GM23248 (cell line): ENCODE measurements at regions not wholly inside any gene's neighbourhood (a gene's known extent, or its start where the extent isn't known, plus 50 kb on each side); places are given as distances from the start of the nearest gene placed in this dataset.
A peak's percentile ranks its signal among the peaks of the same experiment; 100 is the strongest.
"Not testable (repeated sequence)": the region's sequence is repeated elsewhere in the genome, so short reads cannot be mapped to it uniquely, and the experiment has no call there.

Experiments
- DNase-seq: peaks from one replicate; pipeline ENCODE4 v3.0.0-alpha.2; 2015
- H2AFZ ChIP-seq: fragments of 200-600 bp; sonication (generic); 2 replicates; pipeline ENCODE4 v1.6.1; 2016; ENCODE audit warnings: antibody characterized with exemption
- H3F3A ChIP-seq: fragments of 200-600 bp; sonication (generic); 2 replicates; pipeline ENCODE4 v1.6.1; 2016; ENCODE audit warnings: mild to moderate bottlenecking, antibody characterized with exemption, mixed run types; ENCODE audit not compliant: insufficient read depth
- H3K27ac ChIP-seq: fragments of 200-600 bp; sonication (generic); 2 replicates; pipeline ENCODE4 v1.5.1; 2016; ENCODE audit warnings: mild to moderate bottlenecking
- H3K27me3 ChIP-seq: fragments of 200-600 bp; sonication (generic); replicated peaks from 2 replicates; pipeline ENCODE4 v1.6.1; 2016; ENCODE audit warnings: mild to moderate bottlenecking; ENCODE audit not compliant: insufficient read depth
- H3K36me3 ChIP-seq: fragments of 200-600 bp; sonication (generic); 2 replicates; pipeline ENCODE4 v1.6.1; 2016; ENCODE audit warnings: low read depth, mild to moderate bottlenecking
- H3K4me1 ChIP-seq: fragments of 200-600 bp; sonication (generic); 2 replicates; pipeline ENCODE4 v1.6.1; 2016; ENCODE audit warnings: mild to moderate bottlenecking; ENCODE audit not compliant: insufficient read depth
- H3K4me2 ChIP-seq: fragments of 200-600 bp; sonication (generic); one replicate; pipeline ENCODE4 v1.6.1; 2016; ENCODE audit warnings: mild to moderate bottlenecking; ENCODE audit not compliant: unreplicated experiment
- H3K4me3 ChIP-seq: fragments of 200-600 bp; sonication (generic); 2 replicates; pipeline ENCODE4 v1.5.1; 2016; ENCODE audit warnings: mild to moderate bottlenecking
- H3K79me2 ChIP-seq: fragments of 200-600 bp; sonication (generic); 2 replicates; pipeline ENCODE4 v1.6.1; 2016; ENCODE audit warnings: mild to moderate bottlenecking; ENCODE audit not compliant: insufficient read depth
- H3K9ac ChIP-seq: fragments of 200-600 bp; sonication (generic); 2 replicates; pipeline ENCODE4 v1.6.1; 2016; ENCODE audit warnings: mild to moderate bottlenecking
- H3K9me2 ChIP-seq: fragments of 200-600 bp; sonication (generic); 2 replicates; pipeline ENCODE4 v1.6.1; 2016; ENCODE audit warnings: mixed run types, mild to moderate bottlenecking, moderate library complexity; ENCODE audit not compliant: insufficient read depth
- H3K9me3 ChIP-seq: fragments of 200-600 bp; sonication (generic); one replicate; pipeline ENCODE4 v1.6.1; 2017; ENCODE audit warnings: low read depth
- H4K20me1 ChIP-seq: fragments of 200-600 bp; sonication (generic); 2 replicates; pipeline ENCODE4 v1.6.0; 2016; ENCODE audit not compliant: insufficient read depth
- EZH2 ChIP-seq: fragments of 200-600 bp; sonication (generic); IDR thresholded peaks from 2 replicates; pipeline ENCODE4 v1.6.1; 2018; ENCODE audit warnings: antibody characterized with exemption, mild to moderate bottlenecking; ENCODE audit not compliant: insufficient read depth, poor library complexity, severe bottlenecking
- EZH2phosphoT487 ChIP-seq: fragments of 200-600 bp; sonication (generic); IDR thresholded peaks from 2 replicates; pipeline ENCODE4 v1.6.1; 2018; ENCODE audit warnings: antibody characterized with exemption, moderate library complexity, mild to moderate bottlenecking, low read depth; ENCODE audit not compliant: insufficient read depth
- WGBS, 2 experiments: methylation state at CpG; one replicate each; pipeline ENCODE4 v1.1.6; 2015 to 2017; ENCODE audit warnings: low lambda C conversion rate in 2 of 2, low coverage in 1 of 2; ENCODE audit errors: missing lambda C conversion rate in 2 of 2; 5-methylcytosine and 5-hydroxymethylcytosine counted together
- in situ Hi-C: fragments of 300-500 bp; cut with MboI; formaldehyde crosslinking; loops from 2 replicates; pipeline ENCODE4 v1.15.0; 2020

- Histone ChIP-seq H3K27me3 (no peaks in the 10 kb centered on the region), H3F3A (no peaks in the 10 kb centered on the region), H4K20me1 (no peaks in the 10 kb centered on the region), H2AFZ (no peak overlapping the region), H3K9me3 (no peaks in the 10 kb centered on the region), H3K9ac (no peak overlapping the region), H3K9me2 (no peaks in the 10 kb centered on the region), H3K4me1 (no peaks in the 10 kb centered on the region), H3K4me2 (no peak overlapping the region), H3K27ac (no peak overlapping the region), H3K4me3 (no peak overlapping the region), H3K36me3 (no peaks in the 10 kb centered on the region), H3K79me2 (no peaks in the 10 kb centered on the region)
- WGBS, 2 experiments, result 17 to 19% methylated on average over 8 of the region's 8 CpGs
- no peak for DNase-seq
- in situ Hi-C loops, result no loop called here
- TF ChIP-seq EZH2phosphoT487 (no peak), EZH2 (no peak)
These were observed 529.0 kb downstream of the KCNJ18 start for GRCh38 chr17:22221344-22221743.

DNA sequence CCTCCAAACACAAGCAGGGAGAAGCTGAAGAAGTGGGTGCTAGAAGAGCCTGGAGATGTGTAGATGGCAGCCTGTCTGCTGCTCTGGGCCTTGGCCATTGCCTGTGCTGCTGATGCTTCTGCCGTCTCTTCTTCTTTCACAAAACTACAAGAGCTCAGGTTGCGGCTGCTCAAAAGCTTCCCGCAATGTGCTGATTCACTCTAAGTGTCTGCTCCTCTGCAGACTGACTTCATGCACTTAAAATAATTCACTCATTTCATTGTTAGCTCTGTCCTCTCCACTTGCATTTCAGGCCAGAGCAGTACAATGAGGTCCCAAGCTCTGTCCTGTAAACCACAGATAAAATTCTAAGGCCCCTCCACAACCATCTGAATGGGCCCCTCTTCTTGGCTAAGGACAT, 534.2 kb downstream of the KCNJ18 start:
- H3K9ac ChIP-seq, H3K4me2 ChIP-seq, H3K27me3 ChIP-seq, DNase-seq, H3K4me3 ChIP-seq, H3K79me2 ChIP-seq, H3K9me3 ChIP-seq, H3K36me3 ChIP-seq, H3K9me2 ChIP-seq, in situ Hi-C loops, H3K27ac ChIP-seq, H3K4me1 ChIP-seq, H2AFZ ChIP-seq, H4K20me1 ChIP-seq, H3F3A ChIP-seq: not testable (repeated sequence)
- WGBS, 2 experiments, result 49 to 54% methylated on average over 3 of the region's 3 CpGs

DNA sequence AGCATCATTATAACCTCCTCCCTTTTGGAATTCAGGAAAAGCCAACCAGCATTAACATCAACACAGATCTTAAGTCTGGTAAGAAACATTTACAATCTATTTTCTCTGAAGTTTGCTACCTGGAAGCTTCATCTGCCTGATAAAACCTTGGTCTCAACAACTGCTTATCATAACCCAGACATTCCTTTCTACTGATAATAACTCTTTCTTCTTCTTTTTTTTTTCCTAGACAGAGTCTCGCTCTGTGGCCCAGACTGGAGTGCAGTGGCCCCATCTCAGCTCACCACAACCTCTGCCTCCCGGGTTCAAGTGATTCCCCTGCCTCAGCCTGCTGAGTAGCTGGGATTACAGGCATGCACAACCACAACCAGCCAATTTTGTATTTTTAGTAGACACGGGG, 534.6 kb downstream of the KCNJ18 start:
- in situ Hi-C loops, result not testable (repeated sequence)

DNA sequence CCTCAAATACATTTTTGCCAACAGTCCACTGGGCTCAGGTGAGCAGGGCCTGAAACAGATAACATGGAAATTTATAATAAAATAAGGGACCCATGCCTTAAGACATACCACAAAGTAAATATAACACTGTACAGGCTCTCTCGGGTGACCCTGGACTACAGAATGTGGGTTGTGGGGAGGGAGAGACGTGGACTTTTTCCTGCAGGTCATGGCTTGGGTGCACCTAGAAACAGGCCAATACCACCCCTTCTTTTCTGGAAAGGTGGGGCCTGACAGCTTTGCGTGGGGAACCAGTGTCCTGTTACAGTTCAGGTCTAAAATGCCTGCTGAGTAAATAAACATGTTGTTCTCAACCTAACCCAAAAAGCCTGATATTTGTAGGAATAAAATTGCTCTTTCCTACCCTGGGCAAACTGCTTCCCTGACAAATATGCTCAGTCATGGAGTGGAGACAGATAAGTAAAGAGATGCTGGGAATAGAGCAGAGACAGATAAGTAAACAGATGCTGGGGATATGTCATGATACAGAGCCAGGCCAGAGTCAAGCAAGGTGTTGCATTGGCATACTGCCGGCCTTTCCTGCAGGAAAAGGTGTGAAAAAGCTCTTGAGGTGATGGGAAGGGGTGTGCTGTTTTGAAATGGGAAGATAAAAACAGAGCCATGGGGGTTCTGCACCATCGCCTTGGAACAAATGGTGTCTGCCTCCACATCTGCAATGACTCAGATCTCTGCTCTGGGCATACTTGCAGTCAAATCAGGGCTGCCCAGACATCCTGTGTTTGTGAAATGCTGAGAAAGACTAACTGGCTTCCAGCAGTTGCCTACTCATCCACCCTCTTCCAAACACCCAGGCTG, 535.6 kb downstream of the KCNJ18 start:
- WGBS, 2 experiments, result 18 to 23% methylated on average over 5 of the region's 5 CpGs
- H3K9me2 ChIP-seq, H3F3A ChIP-seq, H3K4me1 ChIP-seq, H3K4me2 ChIP-seq, H3K9me3 ChIP-seq, H4K20me1 ChIP-seq, H2AFZ ChIP-seq, in situ Hi-C loops, H3K9ac ChIP-seq, H3K4me3 ChIP-seq, H3K27me3 ChIP-seq, H3K79me2 ChIP-seq, H3K36me3 ChIP-seq, H3K27ac ChIP-seq: not testable (repeated sequence)
- peak; percentile 0 for DNase-seq

More for the DNA sequence above, 534.6 kb downstream of the KCNJ18 start:
- H3K4me1 ChIP-seq, H3K27me3 ChIP-seq, H3K36me3 ChIP-seq, H3K9me2 ChIP-seq, H3K9ac ChIP-seq, H3K9me3 ChIP-seq, DNase-seq, H3K79me2 ChIP-seq, H2AFZ ChIP-seq, H3F3A ChIP-seq, H3K4me3 ChIP-seq, H3K27ac ChIP-seq, H4K20me1 ChIP-seq, H3K4me2 ChIP-seq: not testable (repeated sequence)
- 5 to 16% methylated on average over 3 of the region's 3 CpGs for WGBS, 2 experiments

DNA sequence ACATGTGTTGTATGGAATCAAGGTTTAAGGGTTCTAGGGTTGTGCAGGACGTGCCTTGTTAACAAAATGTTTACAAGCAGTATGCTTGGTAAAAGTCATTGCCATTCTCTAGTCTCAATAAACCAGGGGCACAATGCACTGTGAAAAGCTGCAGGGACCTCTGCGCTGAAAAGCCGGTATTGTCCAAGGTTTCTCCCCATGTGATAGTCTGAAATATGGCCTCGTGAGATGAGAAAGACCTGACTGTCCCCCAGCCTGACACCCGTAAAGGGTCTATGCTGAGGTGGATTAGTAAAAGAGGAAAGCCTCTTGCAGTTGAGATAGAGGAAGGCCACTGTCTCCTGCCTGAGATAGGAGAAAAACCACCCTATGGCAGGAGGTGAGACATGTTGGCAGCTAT, 537.5 kb downstream of the KCNJ18 start:
- H3K36me3 ChIP-seq, H3K79me2 ChIP-seq, H3K9me3 ChIP-seq, H3K4me2 ChIP-seq, H2AFZ ChIP-seq, H3F3A ChIP-seq, H3K27ac ChIP-seq, H3K9ac ChIP-seq, H3K4me3 ChIP-seq, H4K20me1 ChIP-seq, H3K27me3 ChIP-seq, H3K4me1 ChIP-seq, in situ Hi-C loops, DNase-seq, H3K9me2 ChIP-seq: not testable (repeated sequence)
- WGBS, 2 experiments, result 45 to 50% methylated on average over 5 of the region's 5 CpGs
